WTC11 (cell line): ENCODE measurements at regions not wholly inside any gene's neighbourhood (a gene's known extent, or its start where the extent isn't known, plus 50 kb on each side); places are given as distances from the start of the nearest gene placed in this dataset.
"Not testable (repeated sequence)": the region's sequence is repeated elsewhere in the genome, so short reads cannot be mapped to it uniquely, and the experiment has no call there.

ENCODE experiments used
- CTCF ChIP-seq: fragments of 200-600 bp; IDR thresholded peaks from 2 replicates; pipeline ENCODE4 v1.8.0; 2022; ENCODE audit warnings: antibody characterized with exemption
- MLX ChIP-seq: sonication (generic); formaldehyde crosslinking; IDR thresholded peaks from 2 replicates; pipeline ENCODE4 v1.8.1; 2023; ENCODE audit warnings: mild to moderate bottlenecking, missing genetic modification reagents, moderate library complexity
- TEAD4 ChIP-seq: sonication (generic); formaldehyde crosslinking; IDR thresholded peaks from 2 replicates; pipeline ENCODE4 v1.8.0; 2022; ENCODE audit warnings: mild to moderate bottlenecking, missing genetic modification reagents

- TF ChIP-seq MLX, TEAD4, CTCF: not testable (repeated sequence)
Measured at GRCh38 chrX:92280347-92280746, 501.2 kb downstream of the PCDH11X start.
